H9 (cell line): ENCODE measurements at regions not wholly inside any gene's neighbourhood (a gene's known extent, or its start where the extent isn't known, plus 50 kb on each side); places are given as distances from the start of the nearest gene placed in this dataset.

ENCODE experiments used
- DNase-seq: peaks from one replicate; pipeline ENCODE4 v3.0.0-alpha.2; 2017
- H2AFZ ChIP-seq: one replicate; pipeline ENCODE4 v1.6.1; 2013; ENCODE audit warnings: mild to moderate bottlenecking, low read length, control low read depth, moderate library complexity
- H2AK5ac ChIP-seq: 2 replicates; pipeline ENCODE4 v1.6.1; 2013; ENCODE audit warnings: low read length, control low read depth, mixed read lengths; ENCODE audit not compliant: insufficient read length
- H2BK120ac ChIP-seq: one replicate; pipeline ENCODE4 v1.6.1; 2013; ENCODE audit warnings: low read depth, mild to moderate bottlenecking, low read length, control low read depth, inconsistent platforms; ENCODE audit not compliant: poor library complexity, severe bottlenecking
- H2BK12ac ChIP-seq: 2 replicates; pipeline ENCODE4 v1.6.1; 2013; ENCODE audit warnings: low read length, control low read depth, mixed read lengths, low read depth; ENCODE audit not compliant: insufficient read length
- H2BK15ac ChIP-seq: 2 replicates; pipeline ENCODE4 v1.6.1; 2013; ENCODE audit warnings: low read depth, low read length, control low read depth
- H2BK20ac ChIP-seq: one replicate; pipeline ENCODE4 v1.6.1; 2013; ENCODE audit warnings: low read depth, mild to moderate bottlenecking, low read length, control low read depth, inconsistent platforms; ENCODE audit not compliant: poor library complexity, severe bottlenecking
- H2BK5ac ChIP-seq: 2 replicates; pipeline ENCODE4 v1.6.1; 2013; ENCODE audit warnings: low read length, control low read depth, mixed read lengths; ENCODE audit not compliant: insufficient read length
- H3K14ac ChIP-seq: 2 replicates; pipeline ENCODE4 v1.6.1; 2013; ENCODE audit warnings: low read length, control low read depth; ENCODE audit not compliant: insufficient read depth
- H3K18ac ChIP-seq: 2 replicates; pipeline ENCODE4 v1.6.1; 2013; ENCODE audit warnings: low read depth, mild to moderate bottlenecking, mixed read lengths, low read length, control low read depth; ENCODE audit not compliant: insufficient read length
- H3K23ac ChIP-seq: 2 replicates; pipeline ENCODE4 v1.6.1; 2013; ENCODE audit warnings: low read length, control low read depth, mixed read lengths, low read depth; ENCODE audit not compliant: insufficient read length
- H3K23me2 ChIP-seq: 2 replicates; pipeline ENCODE4 v1.6.1; 2013; ENCODE audit warnings: low read depth, mild to moderate bottlenecking, mixed read lengths, low read length, control low read depth; ENCODE audit not compliant: insufficient read length, poor library complexity, severe bottlenecking
- H3K27ac ChIP-seq: 2 replicates; pipeline ENCODE4 v1.5.1; 2013; ENCODE audit warnings: low read length, control low read depth, mixed read lengths, low read depth; ENCODE audit not compliant: insufficient read length
- H3K27me3 ChIP-seq: 2 replicates; pipeline ENCODE4 v1.6.1; 2013; ENCODE audit warnings: low read length, control low read depth, inconsistent platforms; ENCODE audit not compliant: insufficient read depth
- H3K4ac ChIP-seq: 2 replicates; pipeline ENCODE4 v1.6.1; 2013; ENCODE audit warnings: low read depth, mild to moderate bottlenecking, control low read depth, inconsistent platforms, low read length, moderate library complexity
- H3K4me1 ChIP-seq: 2 replicates; pipeline ENCODE4 v1.6.1; 2013; ENCODE audit warnings: low read length, control low read depth, inconsistent platforms; ENCODE audit not compliant: insufficient read depth
- H3K4me2 ChIP-seq: 2 replicates; pipeline ENCODE4 v1.6.1; 2013; ENCODE audit warnings: low read length, control low read depth, mixed read lengths; ENCODE audit not compliant: insufficient read length, insufficient read depth
- H3K56ac ChIP-seq: 2 replicates; pipeline ENCODE4 v1.6.1; 2013; ENCODE audit warnings: low read depth, mild to moderate bottlenecking, mixed read lengths, low read length, control low read depth; ENCODE audit not compliant: insufficient read length
- H3K79me1 ChIP-seq: 2 replicates; pipeline ENCODE4 v1.6.1; 2013; ENCODE audit warnings: low read depth, mild to moderate bottlenecking, moderate library complexity, low read length, control low read depth, inconsistent platforms; ENCODE audit not compliant: insufficient read depth, poor library complexity, severe bottlenecking
- H3K79me2 ChIP-seq: 2 replicates; pipeline ENCODE4 v1.6.1; 2013; ENCODE audit warnings: low read length, control low read depth, inconsistent platforms; ENCODE audit not compliant: insufficient read depth
- H3K9ac ChIP-seq: 2 replicates; pipeline ENCODE4 v1.6.1; 2013; ENCODE audit warnings: low read length, control low read depth, mixed read lengths; ENCODE audit not compliant: insufficient read length; ENCODE audit errors: extremely low read depth
- H3K9me3 ChIP-seq: one replicate; pipeline ENCODE4 v1.6.1; 2013; ENCODE audit warnings: low read depth, low read length, inconsistent platforms; ENCODE audit not compliant: control insufficient read depth
- H3T11ph ChIP-seq: one replicate; pipeline ENCODE4 v1.6.1; 2013; ENCODE audit warnings: mild to moderate bottlenecking, low read length, control low read depth, inconsistent platforms
- H4K20me1 ChIP-seq: one replicate; pipeline ENCODE4 v1.6.1; 2013; ENCODE audit not compliant: control insufficient read depth, insufficient read length, insufficient read depth
- H4K5ac ChIP-seq: 2 replicates; pipeline ENCODE4 v1.6.1; 2013; ENCODE audit warnings: low read depth, mild to moderate bottlenecking, mixed read lengths, low read length, control low read depth; ENCODE audit not compliant: insufficient read length
- H4K8ac ChIP-seq: replicated peaks from 2 replicates; pipeline ENCODE4 v1.6.1; 2013; ENCODE audit warnings: low read length, control low read depth, mixed read lengths, low read depth; ENCODE audit not compliant: insufficient read length
- H4K91ac ChIP-seq: 2 replicates; pipeline ENCODE4 v1.6.1; 2013; ENCODE audit warnings: low read depth, mild to moderate bottlenecking, moderate library complexity, mixed read lengths, low read length, control low read depth; ENCODE audit not compliant: insufficient read length
- H3K27ac Mint-ChIP-seq, 3 experiments: 2 replicates in 2 of 3; 3 replicates in 1 of 3; pipeline ENCODE4 v1.8.0; 2020 to 2021; ENCODE audit warnings: mixed read lengths in 3 of 3, mild to moderate bottlenecking in 1 of 3, moderate library complexity in 1 of 3
- H3K27me3 Mint-ChIP-seq: 2 replicates; pipeline ENCODE4 v1.8.0; 2021; ENCODE audit warnings: low read depth, mild to moderate bottlenecking, moderate library complexity, mixed read lengths
- H3K36me3 Mint-ChIP-seq, 3 experiments: 2 replicates in 2 of 3; 3 replicates in 1 of 3; pipeline ENCODE4 v1.8.0; 2020 to 2021; ENCODE audit warnings: low read depth in 3 of 3, mixed read lengths in 3 of 3; ENCODE audit not compliant: insufficient read depth in 1 of 3
- H3K4me1 Mint-ChIP-seq, 2 experiments: 2 replicates each; pipeline ENCODE4 v1.8.0; 2020; ENCODE audit warnings: mixed read lengths in 2 of 2
- H3K4me3 Mint-ChIP-seq, 2 experiments: 2 replicates in 1 of 2; 3 replicates in 1 of 2; pipeline ENCODE4 v1.8.0; 2020 to 2021; ENCODE audit warnings: mild to moderate bottlenecking in 2 of 2, mixed read lengths in 2 of 2, moderate library complexity in 1 of 2
- H3K9me3 Mint-ChIP-seq, 2 experiments: 2 replicates in 1 of 2; 3 replicates in 1 of 2; pipeline ENCODE4 v1.8.0; 2020; ENCODE audit warnings: mild to moderate bottlenecking in 2 of 2, mixed read lengths in 2 of 2, moderate library complexity in 1 of 2
- CTCF ChIP-seq: fragments of 200-600 bp; sonication (generic); conservative IDR thresholded peaks from 3 replicates; pipeline ENCODE4 v1.8.0; 2021; ENCODE audit warnings: antibody characterized with exemption, mild to moderate bottlenecking
- WGBS: extraction: QIAGEN DNeasy Blood & Tissue Kit; methylation state at CpG from one replicate; pipeline ENCODE4 v1.1.7; 2013; ENCODE audit warnings: missing lambda C conversion rate, low lambda C conversion rate, mixed read lengths; ENCODE audit not compliant: insufficient read length; ENCODE audit errors: extremely low coverage; 5-methylcytosine and 5-hydroxymethylcytosine counted together

- Histone ChIP-seq H3K23me2 (no peaks in the 10 kb centered on the region), H3K4me1 (no peaks in the 10 kb centered on the region; the same call in 1 of the 2 replicates), H3K27me3 (no peaks in the 10 kb centered on the region), H2BK120ac (no peak overlapping the region), H3K9me3 (no peaks in the 10 kb centered on the region), H2BK15ac (no peak overlapping the region), H3K9ac (no peak overlapping the region), H3T11ph (no peak overlapping the region), H3K18ac (no peak overlapping the region), H2AFZ (no peak overlapping the region), H4K5ac (no peak overlapping the region), H3K14ac (no peak overlapping the region), H3K27ac (no peak overlapping the region), H2AK5ac (no peak overlapping the region), H3K56ac (no peak overlapping the region), H4K20me1 (no peaks in the 10 kb centered on the region), H4K91ac (no peak overlapping the region), H2BK5ac (no peak overlapping the region), H3K79me2 (no peaks in the 10 kb centered on the region), H4K8ac (no peak overlapping the region), H2BK12ac (no peak overlapping the region), H3K4me2 (no peak overlapping the region), H3K23ac (no peak overlapping the region), H2BK20ac (no peak overlapping the region), H3K4ac (no peak overlapping the region), H3K79me1 (no peaks in the 10 kb centered on the region)
- H3K36me3 Mint-ChIP-seq = no peaks in the 10 kb centered on the region
- no CpG with 5 or more reads among the region's 3 CpGs for WGBS
- H3K27me3 Mint-ChIP-seq = no peaks in the 10 kb centered on the region
- no peaks in the 10 kb centered on the region for H3K9me3 Mint-ChIP-seq
- no peak for DNase-seq
- H3K4me1 Mint-ChIP-seq = peaks cover 19 to 25% of the 10 kb centered on the region in 2 experiments
- H3K27ac Mint-ChIP-seq = no peak overlapping the region
- H3K4me3 Mint-ChIP-seq = no peak overlapping the region
- TF ChIP-seq CTCF = no peak
Measured at GRCh38 chr3:3743754-3744153, 55.5 kb upstream of the LRRN1 start.
